Right ventricle myocardium inferior (tissue), 1 donor: ENCODE measurements at regions not wholly inside any gene's neighbourhood (a gene's known extent, or its start where the extent isn't known, plus 50 kb on each side); places are given as distances from the start of the nearest gene placed in this dataset.

Experiments
- ATAC-seq: fragments of 200-7000 bp; cut with Tn5 transposase; one replicate; pipeline ENCODE4 v1.9.1; 2020; ENCODE audit warnings: mild to moderate bottlenecking, moderate library complexity
- DNase-seq: peaks from one replicate; pipeline ENCODE4 v3.0.0; 2021; ENCODE audit errors: missing footprints
- intact Hi-C: fragments of 100-400 bp; cut with DNase I; formaldehyde crosslinking; loops from one replicate; pipeline ENCODE4 v1.11.0; 2022
- donor health status: DM: no; HTN: yes; CAD: no; lungs with severe emphysema.

- intact Hi-C loops, result no loop called here
Observed at GRCh38 chr3:72015463-72015862, 230.5 kb upstream of the PROK2 start.

DNA sequence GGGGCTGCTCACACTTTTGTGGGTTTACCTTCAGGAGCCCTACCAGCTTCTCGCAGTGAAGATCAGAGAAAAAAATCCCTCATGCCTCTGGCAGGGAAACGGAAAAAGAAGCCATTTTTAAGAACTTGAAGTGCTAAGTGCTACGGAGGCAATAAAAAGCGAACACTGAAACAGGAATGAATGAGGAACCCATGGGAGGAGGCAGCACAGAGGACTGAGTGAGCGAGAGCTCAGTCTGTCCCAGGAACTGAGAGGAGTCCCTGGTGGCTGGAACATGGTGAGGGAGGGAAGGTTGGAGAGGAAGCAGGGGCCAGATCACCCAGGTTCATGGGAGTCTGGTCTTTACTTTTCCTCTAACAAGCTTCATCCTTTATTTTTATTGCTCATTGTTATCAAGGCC is 228.1 kb upstream of the PROK2 start:
- DNase-seq, result no peak
- intact Hi-C loops, result no loop called here
- no peak for ATAC-seq

More at GRCh38 chr3:72015463-72015862, 230.5 kb upstream of the PROK2 start:
- DNase-seq (no peak), ATAC-seq (no peak)

DNA sequence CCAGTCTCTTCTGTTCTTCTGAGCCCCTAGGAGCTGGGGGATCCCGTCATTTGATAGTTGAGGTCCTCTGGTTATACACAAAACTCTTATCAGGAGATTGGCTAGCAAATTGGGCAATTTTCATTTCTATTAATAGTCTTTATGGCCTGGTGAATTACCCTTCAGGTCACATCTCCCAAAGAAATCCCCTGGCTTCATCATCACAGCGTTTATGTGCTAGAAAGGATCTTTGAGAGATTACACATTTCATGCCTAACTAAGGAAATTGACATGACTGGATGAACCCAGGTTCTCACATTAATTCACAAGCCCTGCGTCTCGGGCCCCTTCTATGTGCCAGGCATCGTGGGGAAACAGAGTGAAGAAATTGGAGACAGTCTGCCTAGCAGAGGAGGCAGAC is 227.4 kb upstream of the PROK2 start:
- no peak for DNase-seq
- ATAC-seq, result no peak
- intact Hi-C loops, result no loop called here

- ATAC-seq, result no peak
- intact Hi-C loops, result no loop called here
- no peak for DNase-seq
Observed at GRCh38 chr3:72011485-72011884, 226.5 kb upstream of the PROK2 start.

GRCh38 chr3:72009851-72010443 is 225.0 kb upstream of the PROK2 start:
- intact Hi-C loops, result no loop called here
- ATAC-seq, result no peak
- DNase-seq, result no peak

DNA sequence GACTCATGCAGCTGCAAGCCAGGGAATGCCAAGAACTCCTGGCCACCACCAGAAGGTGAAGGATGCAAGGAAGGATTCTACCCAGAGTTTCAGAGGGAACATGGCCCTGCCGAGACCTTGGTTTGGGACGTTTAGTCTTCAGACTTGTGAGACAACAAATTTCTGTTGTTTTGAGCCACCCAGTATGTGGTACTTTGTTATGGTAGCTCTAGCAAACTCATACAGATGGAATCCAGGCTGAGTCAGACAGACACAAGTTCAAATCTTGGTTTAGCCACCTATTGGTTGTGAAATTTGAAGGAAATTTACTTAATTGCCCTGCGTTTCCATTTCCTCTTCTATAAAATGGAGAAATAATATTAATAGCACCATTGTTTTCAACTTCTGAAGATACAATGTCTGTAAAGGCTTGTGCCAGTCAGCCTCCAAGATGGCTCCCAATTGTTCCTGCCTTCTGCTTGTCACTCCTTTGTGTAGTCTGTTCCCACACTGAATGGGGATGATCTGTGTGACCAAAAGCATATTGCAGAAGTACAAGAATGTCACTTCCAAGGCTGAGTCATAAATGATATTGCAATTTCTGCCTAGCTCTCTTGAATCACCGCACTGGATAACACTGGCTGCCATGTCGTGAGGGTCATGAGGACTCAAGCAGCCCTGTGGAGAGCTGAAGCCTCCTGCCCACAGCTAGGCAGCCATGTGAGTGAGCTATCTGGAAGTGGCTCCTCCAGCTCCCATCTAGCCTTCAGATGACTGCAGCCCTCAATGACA is 223.5 kb upstream of the PROK2 start:
- ATAC-seq (no peak), DNase-seq (no peak)
- intact Hi-C loops, result no loop called here

DNA sequence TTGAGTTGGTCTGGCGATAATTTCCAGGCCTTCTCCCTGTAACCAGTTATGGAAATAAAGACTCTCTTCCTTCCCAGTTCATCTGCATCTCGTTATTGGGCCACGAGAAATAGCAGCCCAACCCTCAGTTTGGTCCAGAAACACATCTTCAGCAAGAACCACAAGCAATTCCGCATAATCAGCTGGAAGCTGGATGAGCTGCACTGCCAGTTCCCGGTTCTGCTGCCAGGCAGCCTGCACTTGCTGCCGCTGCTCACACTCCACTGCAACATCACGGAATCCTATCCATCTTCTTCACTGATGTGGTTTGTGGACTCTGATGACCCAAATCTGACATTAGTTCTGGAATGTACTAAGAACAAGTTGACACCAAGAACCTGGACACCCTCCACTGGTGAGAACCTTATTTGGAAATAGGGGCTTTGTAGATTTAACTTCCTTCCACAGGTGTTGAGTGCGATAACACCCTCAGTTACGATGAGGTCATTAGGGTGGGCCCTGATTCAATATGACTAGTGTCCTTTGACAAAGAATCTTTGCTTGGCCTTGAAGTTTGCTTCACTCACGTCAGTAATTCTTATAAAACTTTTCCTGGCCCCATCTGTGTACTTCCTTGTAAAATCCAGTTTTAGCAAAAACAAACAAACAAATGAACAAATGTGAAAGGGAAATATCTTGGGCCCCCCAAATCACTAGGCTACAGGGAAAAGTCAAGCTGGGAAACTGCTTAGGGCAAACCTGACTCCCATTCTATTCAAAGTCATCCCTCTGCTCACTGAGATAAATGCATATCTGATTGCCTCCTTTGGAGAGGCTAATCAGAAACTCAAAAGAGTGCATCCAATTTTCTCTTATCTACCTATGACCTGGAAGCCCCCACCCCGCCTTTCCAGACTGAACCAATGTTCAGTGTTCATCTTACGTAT is 221.9 kb upstream of the PROK2 start:
- intact Hi-C loops, result no loop called here
- ATAC-seq (no peak), DNase-seq (no peak)

DNA sequence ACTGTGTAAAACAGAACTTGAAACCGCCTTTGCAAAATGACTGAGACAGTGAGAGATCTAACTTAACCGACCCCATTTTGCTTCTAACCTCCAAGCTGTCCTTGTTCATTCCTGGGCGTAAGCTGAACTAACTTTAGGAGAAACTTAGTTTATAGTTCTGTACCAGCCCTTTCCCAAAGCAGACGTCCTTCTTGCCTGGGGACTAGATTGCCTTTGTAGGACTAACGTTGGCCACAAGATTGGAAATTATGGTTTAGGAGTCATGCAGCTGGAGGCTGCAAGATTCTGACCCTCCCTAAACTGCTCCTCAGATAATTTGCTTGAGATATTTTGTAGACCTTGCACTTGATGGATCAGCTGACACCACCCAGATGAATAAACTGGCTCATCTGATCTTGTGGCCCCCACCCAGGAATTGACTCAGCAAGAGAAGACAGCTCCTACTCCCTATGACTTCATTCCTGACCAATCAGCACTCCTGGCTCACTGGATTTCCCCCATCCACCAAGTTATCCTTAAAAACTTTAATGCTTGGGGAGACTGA is 219.9 kb upstream of the PROK2 start:
- ATAC-seq (no peak), DNase-seq (no peak)
- intact Hi-C loops, result no loop called here

DNA sequence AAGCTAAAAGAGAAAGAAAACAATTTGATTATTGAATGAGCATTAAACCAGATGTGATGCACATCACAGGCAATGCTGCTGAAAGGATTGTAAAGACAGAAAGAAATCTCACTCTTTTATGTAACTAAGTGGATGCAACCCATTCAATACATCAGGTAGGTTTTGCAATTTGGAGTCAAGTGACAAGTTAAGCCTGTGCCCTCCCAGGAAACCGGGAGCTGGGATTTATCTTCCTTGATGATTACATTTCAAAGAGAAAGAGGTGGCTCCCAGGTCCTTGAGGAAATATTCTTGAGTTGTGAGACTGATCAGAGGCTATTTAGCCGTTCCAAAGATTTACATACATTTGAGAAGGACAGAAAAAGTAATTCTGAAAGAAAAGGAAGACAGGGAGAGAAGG is 219.0 kb upstream of the PROK2 start:
- intact Hi-C loops, result no loop called here
- ATAC-seq, result no peak
- no peak for DNase-seq

DNA sequence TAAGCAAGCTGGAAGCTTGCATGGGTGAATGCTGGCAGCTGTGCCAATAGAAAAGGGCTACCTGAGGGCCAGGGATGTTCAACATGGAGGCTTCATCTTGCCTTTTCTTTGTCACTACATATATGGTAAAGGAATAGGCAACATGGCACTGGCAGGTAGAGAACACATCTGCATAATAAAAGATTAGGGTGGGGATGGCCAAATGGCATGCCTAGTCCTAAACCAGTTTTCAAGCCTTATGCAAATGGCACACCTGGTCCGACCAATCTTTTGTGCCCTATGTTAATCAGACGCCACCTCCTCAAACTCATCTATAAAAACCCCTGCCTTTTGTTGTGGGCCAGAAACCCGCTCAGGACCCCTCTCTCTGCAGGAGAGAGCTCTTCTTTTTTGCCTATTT is 216.8 kb upstream of the PROK2 start:
- DNase-seq, result no peak
- ATAC-seq, result no peak
- intact Hi-C loops, result no loop called here

- ATAC-seq (no peak), DNase-seq (no peak)
- intact Hi-C loops, result no loop called here
Observed at GRCh38 chr3:71998995-71999673, 214.2 kb upstream of the PROK2 start.

DNA sequence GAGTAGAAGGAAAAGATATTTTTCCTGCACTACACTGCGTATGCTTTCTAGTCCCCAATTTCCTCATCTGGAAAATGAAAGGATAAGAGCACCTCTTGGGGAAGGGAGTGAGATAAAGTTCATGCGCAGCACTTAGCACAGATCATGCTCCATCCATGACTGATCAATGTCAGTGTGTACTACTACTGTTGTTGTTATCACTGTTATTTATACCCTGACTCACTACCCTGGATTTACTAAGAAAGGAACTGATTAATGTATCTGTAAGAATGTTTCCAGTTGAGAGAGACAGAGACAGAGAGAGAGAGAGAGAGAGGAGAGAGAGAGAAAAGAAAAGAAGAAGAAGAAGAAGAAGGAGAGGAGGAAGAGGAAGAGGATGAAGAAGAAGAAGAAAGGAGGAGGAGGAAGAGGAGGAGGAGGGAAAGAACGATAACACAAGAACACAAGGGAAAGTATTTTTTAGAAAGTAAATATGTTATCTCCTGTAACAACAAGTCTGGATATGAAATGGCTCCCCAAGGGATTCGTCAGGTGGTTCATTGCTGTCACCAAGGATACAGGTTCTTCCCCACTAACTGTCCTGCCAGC is 212.2 kb upstream of the PROK2 start:
- ATAC-seq, result no peak
- intact Hi-C loops, result no loop called here
- DNase-seq, result no peak

DNA sequence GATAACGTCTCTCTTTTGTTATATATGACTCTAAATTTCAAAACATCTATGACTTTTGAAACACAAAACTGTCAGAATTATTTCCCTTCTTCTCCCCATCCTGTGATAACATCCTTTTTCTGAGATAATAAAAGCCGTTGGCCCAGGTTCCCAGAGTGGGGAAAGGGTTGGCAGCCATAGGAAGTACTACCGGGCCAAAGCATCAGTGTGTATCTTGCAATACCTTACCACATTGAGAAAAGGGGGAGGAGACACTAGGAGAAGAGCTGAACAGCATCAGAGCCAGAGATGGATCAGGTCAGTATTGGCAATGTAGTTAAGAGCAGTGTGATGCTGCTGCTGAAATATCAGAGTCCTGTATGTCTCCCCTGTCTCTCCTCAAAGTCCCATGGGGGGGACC is 210.0 kb upstream of the PROK2 start:
- DNase-seq, result no peak
- ATAC-seq, result no peak
- intact Hi-C loops, result no loop called here

DNA sequence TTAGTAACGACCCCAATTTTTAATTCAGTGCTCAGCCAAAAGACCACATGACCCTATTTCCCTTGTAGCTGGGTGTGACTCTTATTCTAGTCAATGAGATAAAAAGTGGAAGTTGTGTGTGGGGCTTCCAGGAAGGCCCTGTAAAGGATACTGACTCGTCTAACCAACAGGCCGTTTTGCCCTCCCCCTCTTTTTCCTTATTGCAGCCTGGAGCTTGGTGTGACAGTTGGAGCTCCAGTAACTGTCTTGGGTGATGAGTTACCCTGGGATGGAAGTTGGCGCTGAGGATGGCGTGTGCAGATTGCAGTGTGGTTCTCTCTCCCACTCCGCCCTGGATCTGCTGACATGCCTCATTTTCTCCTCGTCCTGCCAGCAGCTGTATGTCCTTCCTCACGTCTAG is 209.3 kb upstream of the PROK2 start:
- no peak for DNase-seq
- intact Hi-C loops, result no loop called here
- ATAC-seq, result no peak

DNA sequence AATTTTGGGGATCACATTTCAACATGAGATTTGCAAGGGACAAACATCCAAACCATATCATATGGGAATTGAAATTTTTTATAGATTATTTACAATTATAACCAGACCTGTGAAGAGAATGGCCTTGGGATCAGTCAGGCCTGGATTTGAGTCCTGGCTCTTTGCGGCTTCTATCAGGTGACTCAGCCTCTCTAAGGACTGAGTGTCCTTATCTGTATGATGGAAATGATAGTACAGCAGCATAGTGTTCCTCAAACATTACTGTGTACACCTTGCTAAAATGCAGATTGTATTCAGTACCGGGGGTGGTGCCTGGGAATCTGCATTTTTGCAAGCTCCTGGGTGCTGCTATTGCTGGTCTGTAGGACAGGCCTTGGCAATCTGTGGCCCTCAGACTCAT is 206.7 kb upstream of the PROK2 start:
- DNase-seq, result no peak
- ATAC-seq, result no peak
- intact Hi-C loops, result no loop called here

GRCh38 chr3:71991046-71991445 is 206.1 kb upstream of the PROK2 start:
- ATAC-seq, result no peak
- intact Hi-C loops, result no loop called here

GRCh38 chr3:71990545-71990944 is 205.6 kb upstream of the PROK2 start:
- no peak for ATAC-seq
- DNase-seq, result no peak
- intact Hi-C loops, result no loop called here

More at GRCh38 chr3:71991046-71991445, 206.1 kb upstream of the PROK2 start:
- no peak for DNase-seq

- DNase-seq, result no peak
- ATAC-seq, result no peak
- intact Hi-C loops, result no loop called here
Observed at GRCh38 chr3:71989165-71989564, 204.2 kb upstream of the PROK2 start.

- no peak for DNase-seq
- no peak for ATAC-seq
- intact Hi-C loops, result no loop called here
Observed at GRCh38 chr3:71987828-71988227, 202.9 kb upstream of the PROK2 start.
